Stomach (tissue), 8 donors: ENCODE measurements at regions not wholly inside any gene's neighbourhood (a gene's known extent, or its start where the extent isn't known, plus 50 kb on each side); places are given as distances from the start of the nearest gene placed in this dataset.

Source experiments
- DNase-seq, 2 donors: peaks; one replicate each; pipeline versions ENCODE4 v3.0.0 to v3.0.0-alpha.2; 2013 to 2019
- H3K27ac ChIP-seq, 5 donors: fragments of 200-600 bp in 4 of 5; sonication (generic) in 4 of 5; one replicate each; pipeline ENCODE4 v1.5.1; 2013 to 2019; ENCODE audit warnings: mild to moderate bottlenecking in 1 of 5, moderate library complexity in 1 of 5
- H3K27me3 ChIP-seq, 3 donors: fragments of 200-600 bp; sonication (generic); one replicate each; pipeline ENCODE4 v1.5.1; 2017 to 2019; ENCODE audit warnings: mixed run types in 1 of 3
- H3K36me3 ChIP-seq, 4 donors: fragments of 200-600 bp; sonication (generic); 1 replicate in 3 of 4; 2 replicates in 1 of 4; pipeline ENCODE4 v1.5.1; 2016 to 2019
- H3K4me1 ChIP-seq, 4 donors: fragments of 200-600 bp; sonication (generic); one replicate each; pipeline ENCODE4 v1.5.1; 2016 to 2019
- H3K4me3 ChIP-seq, 4 donors: fragments of 200-600 bp; sonication (generic) in 3 of 4; one replicate each; pipeline ENCODE4 v1.5.1; 2016 to 2019; ENCODE audit warnings: mild to moderate bottlenecking in 1 of 4
- H3K9me3 ChIP-seq, 4 donors: fragments of 200-600 bp; sonication (generic); one replicate each; pipeline ENCODE4 v1.5.1; 2016 to 2019
- EP300 ChIP-seq: sonication (generic); formaldehyde crosslinking; IDR thresholded peaks from one replicate; pipeline ENCODE4 v1.6.1; 2017; ENCODE audit warnings: antibody characterized with exemption
- POLR2A ChIP-seq, 4 donors: fragments of 450-650 bp; IDR thresholded peaks; one replicate each; pipeline ENCODE4 v1.6.1; 2016; ENCODE audit warnings: antibody characterized with exemption in 4 of 4, control low read depth in 2 of 4, mild to moderate bottlenecking in 1 of 4, moderate library complexity in 1 of 4
- POLR2AphosphoS5 ChIP-seq, 3 donors: sonication (generic); formaldehyde crosslinking; IDR thresholded peaks; one replicate each; pipeline ENCODE4 v1.6.1; 2016; ENCODE audit warnings: antibody characterized with exemption in 3 of 3
- WGBS, 5 donors: extraction: QIAGEN DNeasy Blood & Tissue Kit in 3 of 5; methylation state at CpG; one replicate each; pipeline versions ENCODE4 v1.1.5 to v1.1.7; 2013 to 2018; 5-methylcytosine and 5-hydroxymethylcytosine counted together
- intact Hi-C: fragments of 100-400 bp; cut with DNase I; formaldehyde crosslinking; loops from one replicate; pipeline ENCODE4 v1.15.1; 2023; ENCODE audit warnings: low total_unique reads
- TF ChIP-seq, protein P1 (sequence below), 7 experiments: fragments of 450-650 bp in 4 of 7; fragments of 200-600 bp in 3 of 7; sonication (generic) in 3 of 7; IDR thresholded peaks; one replicate each; pipeline ENCODE4 v1.5.1; 2016 to 2019; ENCODE audit warnings: antibody characterized with exemption in 7 of 7, control low read depth in 2 of 7, mild to moderate bottlenecking in 1 of 7
- donor health status: healthy with polysubstance abuse.
- donor health status: Bipolar disorder and iron deficiency.
- donor health status: healthy.

DNA sequence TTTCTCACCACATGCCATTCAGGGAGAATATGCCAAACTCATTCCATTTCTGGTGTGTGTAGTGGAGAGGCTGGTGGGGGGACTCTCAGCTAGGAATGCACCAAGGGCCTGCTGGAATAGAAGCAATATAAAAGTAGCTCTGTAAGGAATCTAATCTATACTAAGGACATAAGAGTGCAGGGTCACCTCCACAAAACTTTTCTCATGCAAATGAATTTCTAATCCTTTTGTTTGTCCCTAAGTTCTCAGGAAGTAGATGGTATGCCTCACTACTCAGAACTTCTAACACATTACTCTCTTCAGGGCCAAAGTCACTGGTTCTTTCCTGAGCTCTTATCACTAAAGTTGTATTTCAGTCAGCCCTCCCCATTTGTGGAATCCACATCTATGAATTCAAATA, 427.2 kb downstream of the C6orf118 start:
- no peaks in the 10 kb centered on the region for H3K9me3 ChIP-seq
- intact Hi-C loops = no loop called here
- H3K4me3 ChIP-seq = no peak overlapping the region
- H3K4me1 ChIP-seq = no peaks in the 10 kb centered on the region
- DNase-seq = no peak
- TF ChIP-seq POLR2AphosphoS5 (IDR thresholded peaks at IDR 0.05) = no peak
- TF ChIP-seq, protein P1, sequence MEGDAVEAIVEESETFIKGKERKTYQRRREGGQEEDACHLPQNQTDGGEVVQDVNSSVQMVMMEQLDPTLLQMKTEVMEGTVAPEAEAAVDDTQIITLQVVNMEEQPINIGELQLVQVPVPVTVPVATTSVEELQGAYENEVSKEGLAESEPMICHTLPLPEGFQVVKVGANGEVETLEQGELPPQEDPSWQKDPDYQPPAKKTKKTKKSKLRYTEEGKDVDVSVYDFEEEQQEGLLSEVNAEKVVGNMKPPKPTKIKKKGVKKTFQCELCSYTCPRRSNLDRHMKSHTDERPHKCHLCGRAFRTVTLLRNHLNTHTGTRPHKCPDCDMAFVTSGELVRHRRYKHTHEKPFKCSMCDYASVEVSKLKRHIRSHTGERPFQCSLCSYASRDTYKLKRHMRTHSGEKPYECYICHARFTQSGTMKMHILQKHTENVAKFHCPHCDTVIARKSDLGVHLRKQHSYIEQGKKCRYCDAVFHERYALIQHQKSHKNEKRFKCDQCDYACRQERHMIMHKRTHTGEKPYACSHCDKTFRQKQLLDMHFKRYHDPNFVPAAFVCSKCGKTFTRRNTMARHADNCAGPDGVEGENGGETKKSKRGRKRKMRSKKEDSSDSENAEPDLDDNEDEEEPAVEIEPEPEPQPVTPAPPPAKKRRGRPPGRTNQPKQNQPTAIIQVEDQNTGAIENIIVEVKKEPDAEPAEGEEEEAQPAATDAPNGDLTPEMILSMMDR (IDR thresholded peaks at IDR 0.05) = no peak
- no peak for TF ChIP-seq EP300
- no peak for TF ChIP-seq POLR2A (IDR thresholded peaks at IDR 0.05)
- H3K27me3 ChIP-seq = no peaks in the 10 kb centered on the region
- H3K27ac ChIP-seq = no peak overlapping the region
- H3K36me3 ChIP-seq = no peaks in the 10 kb centered on the region

DNA sequence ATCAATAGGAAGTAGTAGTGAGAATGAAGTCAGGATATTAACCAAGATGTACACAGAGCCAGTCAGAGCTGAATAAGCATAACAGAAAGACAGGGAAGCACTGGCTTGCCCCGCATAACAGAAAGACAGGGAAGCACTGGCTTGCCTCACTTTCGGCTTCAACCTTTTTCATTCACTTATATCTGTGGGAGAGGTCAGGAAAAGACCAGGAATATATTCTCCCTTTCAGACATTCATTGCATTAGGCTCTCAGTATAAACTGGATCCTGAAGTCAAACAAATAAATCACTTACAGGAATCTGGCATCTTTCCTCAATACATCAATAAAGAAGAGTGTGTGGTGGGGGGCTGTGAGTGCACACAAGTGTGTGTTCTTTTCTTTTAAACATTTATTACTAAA, 437.6 kb downstream of the C6orf118 start:
- intact Hi-C loops = no loop called here
- H3K9me3 ChIP-seq = no peaks in the 10 kb centered on the region
- TF ChIP-seq EP300 = no peak
- TF ChIP-seq, protein P1 (IDR thresholded peaks at IDR 0.05) = no peak
- no peak for TF ChIP-seq POLR2AphosphoS5 (IDR thresholded peaks at IDR 0.05)
- no peak for TF ChIP-seq POLR2A (IDR thresholded peaks at IDR 0.05)
- WGBS, 5 donors = 60 to 84% (median 81%) methylated on average over 2 of the region's 2 CpGs
- H3K27ac ChIP-seq = no peak overlapping the region
- no peaks in the 10 kb centered on the region for H3K36me3 ChIP-seq
- H3K4me1 ChIP-seq = no peaks in the 10 kb centered on the region
- H3K4me3 ChIP-seq = no peak overlapping the region
- no peaks in the 10 kb centered on the region for H3K27me3 ChIP-seq
- DNase-seq = no peak

DNA sequence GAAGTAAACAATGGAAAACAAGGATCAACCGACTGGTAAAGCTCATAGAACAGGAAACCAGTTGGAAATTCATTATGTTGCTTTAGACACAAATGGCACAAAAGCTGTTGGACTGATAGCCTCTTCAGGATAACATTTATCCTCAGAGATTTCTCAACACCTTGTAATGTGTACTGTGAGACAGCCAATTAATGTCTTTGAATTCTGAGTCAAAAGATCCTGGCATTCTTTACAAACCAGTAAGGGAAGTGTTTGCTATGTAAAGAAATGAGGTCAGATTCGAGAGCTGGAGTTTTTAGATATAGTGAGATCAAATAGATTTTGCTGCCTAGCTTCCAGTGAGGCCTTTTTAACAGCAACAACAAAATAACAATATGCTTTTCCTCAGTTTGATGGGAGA, 439.2 kb downstream of the C6orf118 start:
- no peaks in the 10 kb centered on the region for H3K36me3 ChIP-seq
- TF ChIP-seq POLR2AphosphoS5 (IDR thresholded peaks at IDR 0.05) = no peak
- TF ChIP-seq, protein P1 (IDR thresholded peaks at IDR 0.05) = no peak
- TF ChIP-seq POLR2A (IDR thresholded peaks at IDR 0.05) = no peak
- TF ChIP-seq EP300 = no peak
- 13 to 40% (median 23%) methylated on average over 2 of the region's 2 CpGs for WGBS, 5 donors
- H3K27ac ChIP-seq = no peak overlapping the region
- peak in 1 of 2 donors; percentile 5 for DNase-seq
- intact Hi-C loops = no loop called here
- H3K4me3 ChIP-seq = no peak overlapping the region
- no peaks in the 10 kb centered on the region for H3K27me3 ChIP-seq
- H3K4me1 ChIP-seq = no peaks in the 10 kb centered on the region
- no peaks in the 10 kb centered on the region for H3K9me3 ChIP-seq

DNA sequence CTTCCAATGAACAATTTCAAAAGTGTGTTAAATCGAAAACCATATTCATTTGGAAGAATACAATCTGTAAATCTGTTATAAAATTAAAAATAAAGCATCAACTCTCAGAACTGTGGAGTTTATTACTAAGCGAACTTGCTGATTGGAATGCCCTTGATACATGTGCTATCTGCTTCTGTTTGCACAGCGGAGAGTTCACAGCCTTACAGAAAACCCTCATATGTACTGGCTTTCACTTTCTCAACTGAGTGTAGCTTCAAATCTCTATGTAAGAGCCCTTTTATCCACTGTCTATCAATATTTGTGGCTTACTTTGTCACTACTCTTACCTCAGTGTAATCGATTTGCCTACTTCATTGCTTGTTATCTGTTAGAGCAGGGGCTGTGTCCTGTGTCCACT, 447.4 kb downstream of the C6orf118 start:
- Histone ChIP-seq H3K27me3 (no peaks in the 10 kb centered on the region), H3K27ac (no peak overlapping the region), H3K4me3 (no peak overlapping the region), H3K4me1 (no peaks in the 10 kb centered on the region), H3K36me3 (no peaks in the 10 kb centered on the region), H3K9me3 (no peaks in the 10 kb centered on the region)
- 32 to 49% (median 44%) methylated on average over 4 of the region's 4 CpGs for WGBS, 5 donors
- intact Hi-C loops = no loop called here
- peak in 1 of 2 donors; percentile 33 for DNase-seq
- TF ChIP-seq POLR2A (IDR thresholded peaks at IDR 0.05) (no peak), POLR2AphosphoS5 (IDR thresholded peaks at IDR 0.05) (no peak), EP300 (no peak)
- TF ChIP-seq, protein P1 (IDR thresholded peaks at IDR 0.05) = no peak
